ENCODE measurements at regions not wholly inside any gene's neighbourhood (a gene's known extent, or its start where the extent isn't known, plus 50 kb on each side); places are given as distances from the start of the nearest gene placed in this dataset.

GRCh38 chr20:22734946-22735647 lies 150.7 kb upstream of the FOXA2 start:
- DNase-seq (ENCODE audit: low read depth) = peak; percentile 39

- no peak for DNase-seq (ENCODE audit: low read depth)
Observed at GRCh38 chr20:22740829-22741228, 156.5 kb upstream of the FOXA2 start.

GRCh38 chr20:22744341-22745193 lies 160.2 kb upstream of the FOXA2 start:
- DNase-seq (ENCODE audit: low read depth) = peak; percentile 16

- no peak for DNase-seq (ENCODE audit: low read depth)
Observed at GRCh38 chr20:22745194-22745500, 160.8 kb upstream of the FOXA2 start.

- DNase-seq (ENCODE audit: low read depth) = no peak
Observed at GRCh38 chr20:22746957-22747356, 162.6 kb upstream of the FOXA2 start.

- DNase-seq (ENCODE audit: low read depth) = no peak
Observed at GRCh38 chr20:22752324-22752723, 168.0 kb upstream of the FOXA2 start.

- DNase-seq (ENCODE audit: low read depth) = no peak
Observed at GRCh38 chr20:22757424-22758183, 173.2 kb upstream of the FOXA2 start.

GRCh38 chr20:22758815-22759214 lies 174.4 kb upstream of the FOXA2 start:
- DNase-seq (ENCODE audit: low read depth) = no peak

GRCh38 chr20:22762576-22763256 lies 178.3 kb upstream of the FOXA2 start:
- DNase-seq (ENCODE audit: low read depth) = no peak

- peak; percentile 23 for DNase-seq (ENCODE audit: low read depth)
Observed at GRCh38 chr20:22763257-22763906, 179.0 kb upstream of the FOXA2 start.

GRCh38 chr20:22768266-22769178 lies 184.2 kb upstream of the FOXA2 start:
- peak; percentile 23 for DNase-seq (ENCODE audit: low read depth)

- no peak for DNase-seq (ENCODE audit: low read depth)
Observed at GRCh38 chr20:22770241-22770800, 185.9 kb upstream of the FOXA2 start.

GRCh38 chr20:22771706-22772105 lies 187.3 kb upstream of the FOXA2 start:
- no peak for DNase-seq (ENCODE audit: low read depth)

- DNase-seq (ENCODE audit: low read depth) = no peak
Observed at GRCh38 chr20:22773344-22773743, 189.0 kb upstream of the FOXA2 start.

GRCh38 chr20:22775256-22775655 lies 190.9 kb upstream of the FOXA2 start:
- no peak for DNase-seq (ENCODE audit: low read depth)

GRCh38 chr20:22775671-22776139 lies 191.3 kb upstream of the FOXA2 start:
- DNase-seq (ENCODE audit: low read depth) = peak; percentile 82

GRCh38 chr20:22776369-22776768 lies 192.0 kb upstream of the FOXA2 start:
- DNase-seq (ENCODE audit: low read depth) = peak; percentile 15

GRCh38 chr20:22779878-22780277 lies 195.5 kb upstream of the FOXA2 start:
- DNase-seq (ENCODE audit: low read depth) = no peak

GRCh38 chr20:22781869-22782268 lies 197.5 kb upstream of the FOXA2 start:
- no peak for DNase-seq (ENCODE audit: low read depth)

GRCh38 chr20:22789676-22790075 lies 205.3 kb upstream of the FOXA2 start:
- no peak for DNase-seq (ENCODE audit: low read depth)

Measured in iris pigment epithelial cell (primary cell).